ENCODE measurements at regions not wholly inside any gene's neighbourhood (a gene's known extent, or its start where the extent isn't known, plus 50 kb on each side); places are given as distances from the start of the nearest gene placed in this dataset.

DNA sequence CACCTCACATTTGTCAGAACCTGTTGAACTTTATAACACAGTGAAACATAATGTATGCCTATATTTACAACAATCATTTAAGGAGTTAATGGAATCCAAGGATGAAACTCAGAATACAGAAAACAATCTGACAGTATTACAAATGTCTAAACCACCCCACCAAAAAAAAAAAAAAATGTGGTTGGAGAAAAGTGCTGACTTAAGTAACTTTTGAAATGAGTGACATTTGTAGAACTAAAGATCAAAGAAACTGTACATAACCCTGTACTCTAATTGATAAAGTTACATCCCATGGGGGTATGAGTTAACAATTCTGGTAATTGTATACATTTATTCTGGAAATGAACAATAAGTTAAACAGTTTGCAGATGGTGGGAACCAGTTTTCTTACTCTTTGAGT is 372.1 kb upstream of the TMEFF2 start:
- H3K27me3 ChIP-seq = no peaks in the 10 kb centered on the region
- no peak for TF ChIP-seq EP300 (IDR thresholded peaks at IDR 0.05)
- intact Hi-C loops (cut with DNase I; ENCODE audit: low total_unique reads) = no loop called here
- no peaks in the 10 kb centered on the region for H3K36me3 ChIP-seq
- DNase-seq = no peak
- H3K4me1 ChIP-seq = no peaks in the 10 kb centered on the region
- H3K27ac ChIP-seq = no peak overlapping the region
- no peak overlapping the region for H3K4me3 ChIP-seq
- no peaks in the 10 kb centered on the region for H3K9me3 ChIP-seq

DNA sequence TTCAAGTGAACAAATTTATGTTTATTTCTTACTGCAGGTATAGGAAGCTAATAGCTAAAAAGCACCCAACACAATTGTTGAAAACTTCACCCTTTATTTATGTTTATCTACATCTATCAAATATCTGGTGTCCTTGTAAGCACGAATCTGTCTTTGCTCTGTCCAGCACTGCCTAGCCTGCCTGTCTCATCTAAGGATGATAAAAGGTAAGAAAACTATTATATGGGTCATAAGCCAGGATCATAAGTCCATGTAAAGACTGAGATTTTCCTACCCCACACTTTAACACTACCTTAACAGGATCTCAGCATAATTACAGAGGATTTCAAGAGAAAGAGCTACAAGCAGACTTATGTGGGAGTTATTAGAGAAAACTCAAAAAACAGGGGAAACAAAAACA is 365.6 kb upstream of the TMEFF2 start:
- no peaks in the 10 kb centered on the region for H3K9me3 ChIP-seq
- WGBS, 5 donors = 33 to 61% (median 38%) methylated on average over 1 of the region's 1 CpG
- H3K27ac ChIP-seq = no peak overlapping the region
- H3K4me1 ChIP-seq = peaks cover 0 to 4% (median 0%) of the 10 kb centered on the region in 4 donors
- DNase-seq = no peak
- no peak overlapping the region for H3K4me3 ChIP-seq
- no peaks in the 10 kb centered on the region for H3K27me3 ChIP-seq
- H3K36me3 ChIP-seq = no peaks in the 10 kb centered on the region
- intact Hi-C loops (cut with DNase I; ENCODE audit: low total_unique reads) = no loop called here
- TF ChIP-seq EP300 (IDR thresholded peaks at IDR 0.05) (no peak), POLR2AphosphoS5 (IDR thresholded peaks at IDR 0.05) (no peak), POLR2A (IDR thresholded peaks at IDR 0.05) (no peak)
- TF ChIP-seq, protein P1, sequence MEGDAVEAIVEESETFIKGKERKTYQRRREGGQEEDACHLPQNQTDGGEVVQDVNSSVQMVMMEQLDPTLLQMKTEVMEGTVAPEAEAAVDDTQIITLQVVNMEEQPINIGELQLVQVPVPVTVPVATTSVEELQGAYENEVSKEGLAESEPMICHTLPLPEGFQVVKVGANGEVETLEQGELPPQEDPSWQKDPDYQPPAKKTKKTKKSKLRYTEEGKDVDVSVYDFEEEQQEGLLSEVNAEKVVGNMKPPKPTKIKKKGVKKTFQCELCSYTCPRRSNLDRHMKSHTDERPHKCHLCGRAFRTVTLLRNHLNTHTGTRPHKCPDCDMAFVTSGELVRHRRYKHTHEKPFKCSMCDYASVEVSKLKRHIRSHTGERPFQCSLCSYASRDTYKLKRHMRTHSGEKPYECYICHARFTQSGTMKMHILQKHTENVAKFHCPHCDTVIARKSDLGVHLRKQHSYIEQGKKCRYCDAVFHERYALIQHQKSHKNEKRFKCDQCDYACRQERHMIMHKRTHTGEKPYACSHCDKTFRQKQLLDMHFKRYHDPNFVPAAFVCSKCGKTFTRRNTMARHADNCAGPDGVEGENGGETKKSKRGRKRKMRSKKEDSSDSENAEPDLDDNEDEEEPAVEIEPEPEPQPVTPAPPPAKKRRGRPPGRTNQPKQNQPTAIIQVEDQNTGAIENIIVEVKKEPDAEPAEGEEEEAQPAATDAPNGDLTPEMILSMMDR (IDR thresholded peaks at IDR 0.05) = no peak

DNA sequence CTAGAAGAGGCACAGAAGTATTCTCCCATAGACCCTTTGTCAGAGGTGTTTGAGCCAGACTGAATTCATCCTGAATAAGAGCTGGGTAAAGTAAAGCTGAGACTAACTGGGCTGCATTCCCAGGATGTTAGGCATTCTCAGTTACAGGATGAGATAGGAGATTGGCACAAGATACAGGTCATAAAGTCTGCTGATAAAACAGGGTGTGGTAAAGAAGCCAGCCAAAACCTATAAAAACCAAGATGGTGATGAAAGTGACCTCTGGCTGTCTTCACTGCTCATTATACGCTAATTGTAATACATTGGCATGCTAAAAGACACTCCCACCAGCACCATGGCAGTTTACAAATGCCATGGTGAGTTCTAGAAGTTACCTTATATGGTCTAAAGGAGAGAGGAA is 364.9 kb upstream of the TMEFF2 start:
- DNase-seq = no peak
- 0 to 5% (median 0%) methylated on average over 1 of the region's 1 CpG for WGBS, 5 donors
- Histone ChIP-seq H3K9me3 (no peaks in the 10 kb centered on the region), H3K4me1 (peaks cover 0 to 4% (median 0%) of the 10 kb centered on the region in 4 donors), H3K36me3 (no peaks in the 10 kb centered on the region), H3K27ac (no peak overlapping the region), H3K4me3 (no peak overlapping the region), H3K27me3 (no peaks in the 10 kb centered on the region)
- TF ChIP-seq POLR2A (IDR thresholded peaks at IDR 0.05) (no peak), EP300 (IDR thresholded peaks at IDR 0.05) (no peak), POLR2AphosphoS5 (IDR thresholded peaks at IDR 0.05) (no peak)
- TF ChIP-seq, protein P1 (IDR thresholded peaks at IDR 0.05) = no peak
- intact Hi-C loops (cut with DNase I; ENCODE audit: low total_unique reads) = no loop called here

DNA sequence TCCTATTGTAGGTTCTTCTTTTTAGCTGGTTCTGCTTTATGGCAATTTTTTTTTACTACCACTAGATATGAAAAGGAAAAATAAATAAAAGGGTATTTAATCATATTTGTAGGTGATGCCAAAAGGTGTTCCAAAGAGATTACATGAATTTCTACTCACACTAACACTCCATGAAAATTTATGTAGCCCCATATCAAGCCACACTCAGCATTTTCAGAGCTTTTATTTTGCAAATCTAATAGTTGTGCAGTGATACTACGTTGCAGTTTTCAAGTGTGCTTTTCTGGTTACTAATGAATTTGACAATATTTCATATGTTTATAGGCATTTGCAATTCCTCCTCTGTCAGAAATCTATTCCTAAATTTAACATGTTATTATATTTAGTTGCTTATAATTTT is 363.9 kb upstream of the TMEFF2 start:
- no peaks in the 10 kb centered on the region for H3K9me3 ChIP-seq
- WGBS, 5 donors = 15 to 49% (median 26%) methylated on average over 1 of the region's 1 CpG

DNA sequence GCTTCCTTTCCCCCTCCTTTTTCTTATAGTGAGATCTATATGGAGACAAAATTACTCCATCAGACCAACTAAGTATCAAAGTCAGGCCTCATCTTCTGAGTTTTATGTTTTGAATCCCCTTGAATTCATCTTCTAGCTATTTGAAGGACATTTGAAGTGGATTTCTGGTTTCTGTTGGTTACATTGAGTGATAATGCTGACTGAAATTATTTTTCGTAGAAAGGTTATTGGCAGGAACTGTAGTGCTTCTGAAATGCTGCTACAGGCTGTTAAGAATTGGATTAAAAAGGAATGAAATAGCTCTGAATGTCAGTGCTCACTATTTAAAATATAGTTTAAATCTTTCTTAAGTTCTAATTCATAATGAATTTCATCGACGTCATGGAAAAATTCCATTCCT is 361.0 kb upstream of the TMEFF2 start:
- no peak for DNase-seq
- WGBS, 5 donors = 79 to 90% (median 87%) methylated on average over 3 of the region's 3 CpGs
- Histone ChIP-seq H3K4me3 (no peak overlapping the region), H3K36me3 (no peaks in the 10 kb centered on the region), H3K27ac (no peak overlapping the region), H3K9me3 (no peaks in the 10 kb centered on the region), H3K27me3 (no peaks in the 10 kb centered on the region), H3K4me1 (peaks cover 0 to 4% (median 0%) of the 10 kb centered on the region in 4 donors)
- TF ChIP-seq POLR2A (IDR thresholded peaks at IDR 0.05) (no peak), POLR2AphosphoS5 (IDR thresholded peaks at IDR 0.05) (no peak), EP300 (IDR thresholded peaks at IDR 0.05) (no peak)
- TF ChIP-seq, protein P1 (IDR thresholded peaks at IDR 0.05) = no peak
- intact Hi-C loops (cut with DNase I; ENCODE audit: low total_unique reads) = no loop called here

More for the DNA sequence above, 363.9 kb upstream of the TMEFF2 start:
- TF ChIP-seq POLR2A (IDR thresholded peaks at IDR 0.05) = no peak
- no peak for TF ChIP-seq EP300 (IDR thresholded peaks at IDR 0.05)
- TF ChIP-seq, protein P1 (IDR thresholded peaks at IDR 0.05) = no peak
- no peak for TF ChIP-seq POLR2AphosphoS5 (IDR thresholded peaks at IDR 0.05)
- Histone ChIP-seq H3K4me1 (peaks cover 0 to 4% (median 0%) of the 10 kb centered on the region in 4 donors), H3K36me3 (no peaks in the 10 kb centered on the region), H3K4me3 (no peak overlapping the region), H3K27ac (no peak overlapping the region), H3K27me3 (no peaks in the 10 kb centered on the region)
- no peak for DNase-seq
- intact Hi-C loops (cut with DNase I; ENCODE audit: low total_unique reads) = no loop called here

Measured in stomach (tissue), 8 donors.